Neural progenitor cell (in vitro differentiated cells): ENCODE measurements at regions not wholly inside any gene's neighbourhood (a gene's known extent, or its start where the extent isn't known, plus 50 kb on each side); places are given as distances from the start of the nearest gene placed in this dataset.

Experiments used
- DNase-seq: peaks from one replicate; pipeline ENCODE4 v3.0.0-alpha.2; 2016; ENCODE audit warnings: low spot score
- H2AFZ ChIP-seq: fragments of 200-600 bp; sonication (generic); replicated peaks from 2 replicates; pipeline ENCODE4 v1.6.1; 2016; ENCODE audit warnings: antibody characterized with exemption
- H3F3A ChIP-seq: fragments of 200-600 bp; sonication (generic); 2 replicates; pipeline ENCODE4 v1.6.1; 2016; ENCODE audit warnings: antibody characterized with exemption, low read depth
- H3K27ac ChIP-seq: fragments of 200-600 bp; sonication (generic); 2 replicates; pipeline ENCODE4 v1.5.1; 2016; ENCODE audit warnings: mild to moderate bottlenecking
- H3K27me3 ChIP-seq: fragments of 200-600 bp; sonication (generic); 2 replicates; pipeline ENCODE4 v1.6.1; 2016; ENCODE audit warnings: mild to moderate bottlenecking, moderate library complexity
- H3K36me3 ChIP-seq: fragments of 200-600 bp; sonication (generic); 2 replicates; pipeline ENCODE4 v1.5.1; 2016
- H3K4me1 ChIP-seq: fragments of 200-600 bp; sonication (generic); 2 replicates; pipeline ENCODE4 v1.6.1; 2016; ENCODE audit warnings: mixed run types
- H3K4me2 ChIP-seq: fragments of 200-600 bp; sonication (generic); 2 replicates; pipeline ENCODE4 v1.6.1; 2016
- H3K4me3 ChIP-seq: fragments of 200-600 bp; sonication (generic); 2 replicates; pipeline ENCODE4 v1.5.1; 2016
- H3K79me2 ChIP-seq: fragments of 200-600 bp; sonication (generic); 2 replicates; pipeline ENCODE4 v1.6.1; 2016; ENCODE audit warnings: low read depth
- H3K9ac ChIP-seq: fragments of 200-600 bp; sonication (generic); 2 replicates; pipeline ENCODE4 v1.6.1; 2016
- H3K9me3 ChIP-seq: fragments of 200-600 bp; sonication (generic); 2 replicates; pipeline ENCODE4 v1.5.1; 2016; ENCODE audit warnings: low read depth
- H4K20me1 ChIP-seq: fragments of 200-600 bp; sonication (generic); 2 replicates; pipeline ENCODE4 v1.6.1; 2016; ENCODE audit warnings: low read depth
- H3K27ac Mint-ChIP-seq: 3 replicates; pipeline ENCODE4 v1.8.0; 2021; ENCODE audit warnings: mixed read lengths
- H3K27me3 Mint-ChIP-seq: 2 replicates; pipeline ENCODE4 v1.8.0; 2022; ENCODE audit warnings: low read depth, mild to moderate bottlenecking, inconsistent platforms, moderate library complexity, mixed read lengths; ENCODE audit not compliant: insufficient read depth
- H3K36me3 Mint-ChIP-seq: 3 replicates; pipeline ENCODE4 v1.8.0; 2021; ENCODE audit warnings: mixed read lengths
- H3K4me1 Mint-ChIP-seq: 3 replicates; pipeline ENCODE4 v1.8.0; 2021; ENCODE audit warnings: mixed read lengths
- H3K4me3 Mint-ChIP-seq: 3 replicates; pipeline ENCODE4 v1.8.0; 2021; ENCODE audit warnings: mild to moderate bottlenecking, moderate library complexity, mixed read lengths
- H3K9me3 Mint-ChIP-seq: 3 replicates; pipeline ENCODE4 v1.8.0; 2020; ENCODE audit warnings: mixed read lengths
- EZH2 ChIP-seq: fragments of 200-600 bp; sonication (generic); IDR thresholded peaks from 2 replicates; pipeline ENCODE4 v1.6.1; 2017; ENCODE audit warnings: antibody characterized with exemption, mild to moderate bottlenecking, moderate library complexity
- EZH2phosphoT487 ChIP-seq: fragments of 200-600 bp; sonication (generic); IDR thresholded peaks from 2 replicates; pipeline ENCODE4 v1.6.1; 2017; ENCODE audit warnings: antibody characterized with exemption
- TF ChIP-seq, protein P1 (sequence below): fragments of 200-600 bp; sonication (generic); IDR thresholded peaks from 2 replicates; pipeline ENCODE4 v1.5.1; 2017; ENCODE audit warnings: antibody characterized with exemption, mild to moderate bottlenecking

GRCh38 chr3:168517249-168518071 is 421.7 kb upstream of the GOLIM4 start:
- no peak overlapping the region for H3K4me3 ChIP-seq
- no peak for DNase-seq
- H3K27me3 Mint-ChIP-seq: no peaks in the 10 kb centered on the region
- H2AFZ ChIP-seq: no peak overlapping the region
- peaks cover 38% of the 10 kb centered on the region for H3K4me1 ChIP-seq
- H3K36me3 ChIP-seq: no peaks in the 10 kb centered on the region
- H3K27ac ChIP-seq: no peak overlapping the region
- peaks cover 14% of the 10 kb centered on the region for H3F3A ChIP-seq
- H3K27ac Mint-ChIP-seq: no peak overlapping the region
- no peak overlapping the region for H3K4me2 ChIP-seq
- no peaks in the 10 kb centered on the region for H3K9me3 Mint-ChIP-seq
- no peaks in the 10 kb centered on the region for H3K9me3 ChIP-seq
- H3K79me2 ChIP-seq: no peaks in the 10 kb centered on the region
- no peaks in the 10 kb centered on the region for H3K36me3 Mint-ChIP-seq
- H3K27me3 ChIP-seq: no peaks in the 10 kb centered on the region
- no peak for TF ChIP-seq EZH2phosphoT487
- TF ChIP-seq, protein P1, sequence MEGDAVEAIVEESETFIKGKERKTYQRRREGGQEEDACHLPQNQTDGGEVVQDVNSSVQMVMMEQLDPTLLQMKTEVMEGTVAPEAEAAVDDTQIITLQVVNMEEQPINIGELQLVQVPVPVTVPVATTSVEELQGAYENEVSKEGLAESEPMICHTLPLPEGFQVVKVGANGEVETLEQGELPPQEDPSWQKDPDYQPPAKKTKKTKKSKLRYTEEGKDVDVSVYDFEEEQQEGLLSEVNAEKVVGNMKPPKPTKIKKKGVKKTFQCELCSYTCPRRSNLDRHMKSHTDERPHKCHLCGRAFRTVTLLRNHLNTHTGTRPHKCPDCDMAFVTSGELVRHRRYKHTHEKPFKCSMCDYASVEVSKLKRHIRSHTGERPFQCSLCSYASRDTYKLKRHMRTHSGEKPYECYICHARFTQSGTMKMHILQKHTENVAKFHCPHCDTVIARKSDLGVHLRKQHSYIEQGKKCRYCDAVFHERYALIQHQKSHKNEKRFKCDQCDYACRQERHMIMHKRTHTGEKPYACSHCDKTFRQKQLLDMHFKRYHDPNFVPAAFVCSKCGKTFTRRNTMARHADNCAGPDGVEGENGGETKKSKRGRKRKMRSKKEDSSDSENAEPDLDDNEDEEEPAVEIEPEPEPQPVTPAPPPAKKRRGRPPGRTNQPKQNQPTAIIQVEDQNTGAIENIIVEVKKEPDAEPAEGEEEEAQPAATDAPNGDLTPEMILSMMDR: no peak
- no peak for TF ChIP-seq EZH2
- peaks cover 23% of the 10 kb centered on the region for H3K4me1 Mint-ChIP-seq
- no peak overlapping the region for H3K9ac ChIP-seq
- no peak overlapping the region for H3K4me3 Mint-ChIP-seq
- H4K20me1 ChIP-seq: no peaks in the 10 kb centered on the region

DNA sequence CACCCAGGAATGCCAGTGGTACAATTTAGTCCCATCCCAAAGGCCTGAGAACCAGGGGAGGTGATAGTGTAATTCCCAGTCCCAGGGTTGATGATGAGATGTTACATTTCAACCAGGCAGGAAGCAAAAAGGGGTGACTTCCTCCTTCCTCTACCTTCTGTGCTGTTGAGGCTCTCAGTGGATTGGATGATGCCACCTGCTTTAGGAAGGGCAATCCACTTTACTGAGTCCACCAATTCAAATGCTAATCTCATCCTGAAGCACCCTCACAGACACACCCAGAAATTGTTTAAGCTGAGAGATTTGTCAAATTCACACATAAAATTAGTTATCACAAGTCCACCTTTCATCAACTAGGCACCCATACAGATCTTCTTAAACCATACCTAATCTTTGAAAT is 418.5 kb upstream of the GOLIM4 start:
- peaks cover 14% of the 10 kb centered on the region for H3F3A ChIP-seq
- H3K4me2 ChIP-seq: no peak overlapping the region
- no peak overlapping the region for H3K4me3 ChIP-seq
- H3K79me2 ChIP-seq: no peaks in the 10 kb centered on the region
- no peak for DNase-seq
- TF ChIP-seq EZH2phosphoT487 (no peak), EZH2 (no peak)
- TF ChIP-seq, protein P1: no peak
- no peaks in the 10 kb centered on the region for H3K27me3 ChIP-seq
- H3K4me1 ChIP-seq: peaks cover 41% of the 10 kb centered on the region
- H3K36me3 ChIP-seq: no peaks in the 10 kb centered on the region
- Mint-ChIP-seq H3K27ac (peak overlapping the region; percentile 60), H3K27me3 (no peaks in the 10 kb centered on the region), H3K4me1 (peaks cover 24% of the 10 kb centered on the region), H3K36me3 (no peaks in the 10 kb centered on the region), H3K4me3 (no peak overlapping the region), H3K9me3 (no peaks in the 10 kb centered on the region)
- no peak overlapping the region for H3K27ac ChIP-seq
- no peaks in the 10 kb centered on the region for H3K9me3 ChIP-seq
- no peak overlapping the region for H2AFZ ChIP-seq
- H3K9ac ChIP-seq: no peak overlapping the region
- H4K20me1 ChIP-seq: no peaks in the 10 kb centered on the region

- H3K27ac Mint-ChIP-seq: no peak overlapping the region
- TF ChIP-seq, protein P1: no peak
- TF ChIP-seq EZH2phosphoT487 (no peak), EZH2 (no peak)
- H3K4me3 Mint-ChIP-seq: no peak overlapping the region
- H3K27me3 ChIP-seq: no peaks in the 10 kb centered on the region
- no peaks in the 10 kb centered on the region for H4K20me1 ChIP-seq
- H3K4me1 ChIP-seq: peaks cover 40% of the 10 kb centered on the region
- H3K27me3 Mint-ChIP-seq: no peaks in the 10 kb centered on the region
- peak overlapping the region; percentile 25 for H3K4me2 ChIP-seq
- H3K36me3 ChIP-seq: no peaks in the 10 kb centered on the region
- H3K36me3 Mint-ChIP-seq: no peaks in the 10 kb centered on the region
- no peak overlapping the region for H2AFZ ChIP-seq
- H3K27ac ChIP-seq: no peak overlapping the region
- peak; percentile 45 for DNase-seq
- no peak overlapping the region for H3K4me3 ChIP-seq
- no peaks in the 10 kb centered on the region for H3K9me3 ChIP-seq
- H3K4me1 Mint-ChIP-seq: peaks cover 20% of the 10 kb centered on the region
- H3K79me2 ChIP-seq: no peaks in the 10 kb centered on the region
- no peak overlapping the region for H3K9ac ChIP-seq
- H3K9me3 Mint-ChIP-seq: no peaks in the 10 kb centered on the region
- peaks cover 13% of the 10 kb centered on the region for H3F3A ChIP-seq
Observed at GRCh38 chr3:168512802-168513201, 417.1 kb upstream of the GOLIM4 start.
